ENCODE measurements at regions not wholly inside any gene's neighbourhood (a gene's known extent, or its start where the extent isn't known, plus 50 kb on each side); places are given as distances from the start of the nearest gene placed in this dataset.
"Not testable (repeated sequence)": the region's sequence is repeated elsewhere in the genome, so short reads cannot be mapped to it uniquely, and the experiment has no call there.

DNA sequence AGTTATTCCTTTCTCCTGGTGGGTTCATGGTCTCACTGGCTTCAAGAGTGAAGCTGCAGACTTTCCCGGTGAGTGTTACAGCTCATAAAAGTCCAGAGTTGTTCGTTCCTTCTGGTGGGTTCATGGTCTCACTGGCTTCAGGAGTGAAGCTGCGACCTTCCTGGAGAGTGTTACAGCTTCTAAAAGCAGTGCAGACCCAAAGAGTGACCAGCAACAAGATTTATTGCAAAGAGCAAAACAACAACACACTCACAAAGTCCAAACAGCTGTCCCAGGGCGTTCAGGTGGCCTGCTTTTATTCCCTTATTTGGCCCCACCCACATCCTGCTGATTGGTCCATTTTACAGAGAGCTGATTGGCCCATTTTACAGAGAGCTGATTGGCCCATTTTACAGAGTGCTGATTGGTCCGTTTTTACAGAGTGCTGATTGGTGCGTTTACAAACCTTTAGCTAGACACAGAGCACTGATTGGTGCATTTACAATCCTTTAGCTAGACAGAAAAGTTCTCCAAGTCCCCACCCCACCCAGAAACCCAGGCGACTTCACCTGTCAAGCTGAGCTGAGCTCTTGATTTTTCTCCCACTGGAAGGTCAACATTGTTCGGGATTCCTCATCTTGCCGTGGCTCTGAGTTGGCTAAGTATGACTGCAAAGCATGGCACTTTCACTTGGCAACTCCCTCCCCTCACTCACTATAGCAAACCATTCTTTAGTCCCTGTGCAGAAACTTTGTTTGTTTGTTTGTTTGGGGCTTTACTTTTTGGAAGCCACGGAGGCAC lies 87.3 kb upstream of the EEPD1 start:
- DNase-seq, result not testable (repeated sequence)

DNA sequence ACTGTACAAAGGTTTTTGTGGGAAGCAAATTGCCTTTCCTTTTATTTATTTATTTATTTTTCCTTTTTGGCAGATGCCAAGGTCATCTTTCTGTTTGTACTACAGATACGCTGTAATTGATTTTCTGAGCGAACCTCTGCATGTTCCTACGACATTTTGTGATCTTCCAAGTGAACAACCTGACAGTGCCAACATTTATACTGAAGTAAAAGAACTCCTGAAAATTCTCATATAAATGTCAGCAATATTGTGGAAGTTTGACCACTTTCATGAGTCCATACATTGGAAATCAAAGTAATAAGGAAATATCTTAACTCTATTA lies 86.8 kb upstream of the EEPD1 start:
- no peak for DNase-seq

DNA sequence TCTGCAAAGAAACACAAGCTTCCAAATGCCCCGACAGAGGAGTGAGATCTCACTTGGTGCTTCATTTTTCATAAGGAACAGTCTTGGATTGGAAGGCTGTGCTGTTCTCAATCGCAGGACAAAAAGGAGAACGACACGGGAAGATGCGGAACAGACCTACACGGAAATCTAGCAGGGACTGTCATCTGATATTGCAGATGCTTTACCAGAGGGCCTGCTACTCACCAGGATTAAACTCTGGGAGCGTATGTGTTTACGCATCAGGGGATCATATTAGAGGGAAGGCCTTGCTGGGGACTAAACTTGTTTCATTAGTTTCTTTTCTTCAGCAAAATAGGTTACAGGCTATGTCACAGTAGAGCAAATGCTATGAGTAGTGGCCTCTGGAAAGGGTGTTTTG lies 82.8 kb upstream of the EEPD1 start:
- no peak for DNase-seq

DNA sequence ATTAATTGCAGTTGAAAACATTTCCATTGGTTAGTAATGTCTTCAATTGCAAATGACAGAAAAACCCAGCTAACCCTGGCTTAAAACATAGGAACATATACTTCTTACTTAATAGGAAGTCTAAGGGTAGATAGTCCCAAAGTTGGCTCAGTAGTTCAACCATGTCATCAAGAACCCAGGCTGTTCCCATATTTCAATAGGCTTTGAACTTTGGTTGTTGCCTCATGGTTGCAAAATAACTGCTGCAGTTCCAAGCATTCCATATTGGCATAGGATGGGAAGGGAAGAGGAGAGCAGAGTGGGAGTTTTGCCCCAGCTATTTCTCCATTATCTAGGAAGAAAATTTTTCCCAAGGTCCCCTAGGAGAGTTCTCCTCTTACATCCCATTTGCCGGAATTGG lies 81.4 kb upstream of the EEPD1 start:
- no peak for DNase-seq

DNA sequence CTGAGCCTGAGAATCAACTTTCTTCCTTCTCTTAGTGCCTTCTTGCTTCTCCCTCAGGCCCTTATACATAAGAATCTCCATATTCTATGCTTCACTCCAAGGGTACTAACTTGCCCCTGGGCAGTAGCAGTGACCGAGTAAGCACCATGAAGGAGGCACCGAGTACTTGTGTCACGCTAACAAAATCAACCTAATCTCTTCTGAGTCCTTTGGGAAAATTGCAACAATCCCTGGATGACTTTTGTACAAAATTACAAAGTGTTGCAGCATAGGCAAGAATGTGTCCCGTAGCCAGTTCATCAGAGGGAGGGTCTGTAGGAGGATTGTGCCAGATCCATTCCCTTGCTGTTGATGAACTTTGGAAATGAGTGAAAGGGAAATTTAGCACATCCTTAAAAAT lies 80.4 kb upstream of the EEPD1 start:
- DNase-seq, result no peak

DNA sequence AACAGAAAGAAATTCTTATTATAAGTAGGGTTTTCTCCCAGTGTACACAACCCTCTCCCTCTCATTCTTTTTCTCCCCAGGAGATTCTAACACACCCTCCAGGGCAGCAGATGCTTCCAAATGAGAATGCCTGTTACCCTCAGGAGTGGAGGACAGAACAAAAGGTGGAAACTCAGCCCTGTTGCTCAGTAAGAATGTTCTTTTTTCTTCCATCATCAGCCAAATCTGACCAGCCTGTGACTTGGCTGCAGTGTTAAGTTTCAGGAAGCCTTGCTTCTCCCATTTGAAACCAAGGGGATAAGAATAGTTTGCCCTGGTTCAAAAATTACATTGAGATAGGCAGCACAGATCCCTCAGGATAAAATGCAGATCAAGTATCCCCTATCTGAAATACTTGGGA lies 77.5 kb upstream of the EEPD1 start:
- no peak for DNase-seq

DNA sequence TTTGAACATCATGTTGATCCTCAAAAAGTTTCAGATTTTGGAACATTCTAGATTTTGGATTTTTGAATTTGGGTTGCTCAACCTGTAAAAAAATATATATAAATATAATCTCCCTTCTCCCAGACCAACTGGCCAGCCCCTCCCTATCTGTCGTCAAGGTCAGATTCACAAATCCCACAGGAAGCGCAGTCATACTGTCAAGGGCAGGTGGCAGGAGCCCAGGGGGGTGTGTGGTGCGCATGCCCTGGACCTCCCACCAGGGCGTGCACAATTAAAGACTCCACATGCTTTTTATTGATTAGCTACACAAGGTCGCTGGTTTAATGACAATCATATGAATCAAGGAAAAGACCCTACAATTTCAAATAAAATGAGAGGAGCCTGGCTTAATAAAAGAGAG lies 77.0 kb upstream of the EEPD1 start:
- no peak for DNase-seq

DNA sequence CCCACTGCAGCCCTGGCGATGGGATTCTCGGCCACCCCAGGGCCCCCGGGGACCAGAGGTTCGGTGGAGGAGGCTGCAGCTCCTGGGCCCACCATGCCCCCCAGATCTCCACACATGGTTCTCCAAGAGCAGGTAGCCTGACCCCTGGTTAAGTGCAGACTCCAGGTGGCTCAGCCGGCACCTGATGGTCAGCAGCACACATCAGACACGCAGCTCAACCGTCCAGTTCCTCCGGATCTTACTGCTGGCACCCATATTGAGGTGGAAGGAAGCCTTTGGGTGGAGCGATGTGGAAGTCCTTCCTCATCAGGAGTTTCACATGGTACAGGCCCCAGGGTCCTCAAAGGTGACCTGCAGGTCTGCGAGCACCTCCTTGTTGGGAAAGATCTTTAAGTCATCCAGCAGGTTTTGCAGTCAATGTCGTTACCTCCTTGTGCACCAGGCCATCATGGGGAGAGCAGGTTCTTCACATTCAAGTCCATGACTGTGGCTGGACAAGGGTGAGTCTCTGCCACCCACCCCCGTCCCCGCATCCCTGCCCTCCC lies 74.2 kb upstream of the EEPD1 start:
- DNase-seq, result no peak

DNA sequence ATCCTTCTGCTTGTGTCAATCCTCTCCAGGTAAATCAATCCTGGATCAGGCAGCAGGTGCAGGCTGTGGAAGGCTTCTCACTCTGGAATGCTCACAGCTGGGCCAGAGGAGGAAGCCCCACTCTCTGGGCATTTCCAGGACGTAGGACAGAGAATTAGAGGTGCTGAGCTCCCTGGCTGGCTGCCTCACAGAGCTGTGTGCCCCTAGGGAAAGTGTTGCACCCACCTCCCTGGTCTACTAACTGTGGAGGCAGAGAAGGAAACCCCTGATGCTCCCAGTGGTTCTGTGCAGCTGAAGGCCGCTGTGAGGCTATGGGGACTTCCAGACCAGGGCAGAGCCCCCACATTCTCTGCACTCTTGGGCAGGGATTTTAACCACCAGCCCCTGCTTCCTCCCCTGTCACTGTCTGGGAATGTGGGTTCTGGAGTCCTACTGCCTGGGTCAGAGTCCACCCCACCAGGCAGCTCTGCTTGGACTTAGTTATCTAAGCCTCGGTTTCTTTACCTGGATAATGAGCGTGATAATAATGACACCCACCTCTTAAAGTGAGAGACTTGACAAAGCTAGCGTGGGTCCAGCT lies 73.5 kb upstream of the EEPD1 start:
- DNase-seq, result no peak

DNA sequence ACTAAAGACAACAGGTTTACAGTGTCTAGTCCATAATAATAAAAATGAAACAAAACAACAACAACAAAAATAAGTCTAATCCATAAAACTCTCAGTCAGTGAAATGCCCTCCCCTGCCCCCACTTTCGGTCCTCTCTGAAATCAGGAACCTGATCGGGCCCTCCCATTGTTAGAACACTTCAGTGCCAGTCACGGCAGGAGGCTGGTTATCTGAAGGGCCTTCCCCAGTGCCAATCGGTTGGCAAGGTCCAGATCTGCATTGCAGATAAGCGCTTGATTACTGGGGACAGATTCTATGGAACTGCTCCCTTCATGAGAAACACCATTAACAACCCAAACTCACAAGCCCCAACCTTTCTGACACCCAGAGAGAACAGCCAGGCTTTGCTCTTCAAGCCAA lies 72.2 kb upstream of the EEPD1 start:
- no peak for DNase-seq

DNA sequence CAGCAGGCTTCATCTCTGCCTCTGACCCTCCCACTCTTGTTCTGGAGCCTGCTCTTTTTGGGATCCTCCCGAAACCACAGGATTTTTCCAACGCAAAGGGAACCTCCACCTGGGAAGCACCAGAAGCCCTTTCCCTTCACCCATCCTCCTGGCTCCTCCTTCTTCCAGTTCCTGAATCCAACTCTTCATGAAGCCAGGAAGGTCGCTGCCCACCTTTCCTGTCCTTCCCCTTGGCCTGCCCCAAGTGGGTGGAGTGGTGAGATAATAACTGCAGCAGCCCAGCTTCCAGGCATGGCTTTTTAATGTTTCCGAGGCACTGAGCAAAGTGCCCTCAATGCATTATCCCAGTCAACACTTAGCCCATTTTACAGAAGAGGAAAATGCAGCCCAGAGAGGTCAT lies 70.8 kb upstream of the EEPD1 start:
- no peak for DNase-seq

DNA sequence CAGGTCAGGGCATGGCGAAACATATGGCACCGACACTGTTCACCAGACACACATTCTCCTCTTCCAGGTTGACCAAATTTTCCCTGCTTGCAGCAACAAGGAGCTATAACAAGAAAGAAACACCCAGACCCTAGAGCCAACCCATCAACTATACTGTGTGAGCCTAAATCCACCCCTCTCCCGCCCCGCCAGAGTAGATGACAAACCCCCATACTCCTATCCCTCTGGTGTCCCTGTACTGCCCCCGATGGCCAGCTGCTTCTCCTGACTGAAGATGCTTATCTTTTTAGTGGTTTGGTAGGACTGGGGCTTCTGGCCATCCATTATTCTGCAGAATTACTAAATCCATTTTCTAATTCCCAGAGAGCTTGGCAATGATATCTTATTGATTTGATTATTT lies 70.1 kb upstream of the EEPD1 start:
- DNase-seq, result no peak

DNA sequence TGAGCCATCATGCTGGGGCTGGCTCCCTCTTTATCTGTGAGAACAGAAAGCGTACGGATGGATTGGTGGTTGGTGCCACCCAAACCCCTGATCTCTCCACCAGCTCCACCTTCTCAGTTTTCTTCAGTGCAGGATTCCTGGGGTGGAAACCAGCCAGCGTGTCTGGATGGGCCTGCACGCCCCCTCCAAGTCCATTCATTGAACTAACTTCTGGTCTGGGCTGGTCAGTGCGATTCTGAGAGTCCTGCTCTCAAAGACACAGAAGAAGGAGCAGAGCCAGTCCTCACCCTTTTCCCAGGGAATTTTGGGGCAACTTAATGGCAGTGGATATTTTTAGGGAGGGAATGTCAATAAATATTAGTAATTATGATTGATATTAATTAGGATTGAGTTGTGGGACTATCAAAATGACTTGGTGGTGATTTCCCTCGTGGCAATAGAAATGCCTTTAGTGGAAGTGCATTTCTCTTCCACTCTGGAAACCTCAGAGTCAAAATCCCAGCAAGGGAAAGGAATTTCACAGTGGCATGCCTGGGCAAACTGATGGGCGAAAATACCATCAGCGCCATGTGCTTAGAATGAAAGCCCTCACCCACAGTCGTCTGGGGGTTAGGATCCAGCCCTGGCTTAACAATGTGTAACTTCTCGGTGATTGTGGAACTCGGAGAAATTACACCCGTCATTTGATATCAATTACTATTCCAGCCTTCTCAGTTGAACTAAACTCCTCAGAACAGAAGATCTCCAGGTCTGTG lies 69.3 kb upstream of the EEPD1 start:
- DNase-seq, result no peak

DNA sequence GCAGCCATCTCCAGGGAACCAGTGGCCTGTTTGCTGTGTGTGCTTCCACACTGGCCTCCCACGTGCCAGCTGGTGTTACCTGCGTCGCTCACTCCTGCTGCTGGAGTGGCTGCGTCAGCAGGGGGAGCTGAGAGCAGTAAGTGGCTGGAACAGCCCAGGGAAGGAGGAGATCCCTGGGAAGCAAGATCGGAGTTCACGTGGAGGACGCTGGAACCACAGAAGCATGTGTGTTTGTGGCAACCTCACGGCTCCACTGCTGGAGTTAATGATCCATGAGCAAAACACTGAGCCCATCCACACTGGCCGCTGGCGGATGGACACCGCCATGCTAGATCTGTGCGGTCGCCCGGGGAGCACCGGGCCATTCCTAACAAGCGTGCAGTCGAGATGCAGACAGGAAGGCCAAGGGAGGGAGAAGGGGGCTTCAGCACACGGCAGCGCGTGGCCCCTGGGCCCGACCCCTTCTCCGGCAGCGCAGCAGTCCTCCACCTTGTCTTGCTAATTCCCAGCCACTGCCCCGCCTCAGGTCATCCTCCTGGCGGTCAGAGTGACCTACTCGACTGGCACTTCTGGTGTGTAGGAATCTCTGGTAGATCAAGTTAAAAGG lies 68.5 kb upstream of the EEPD1 start:
- peak; percentile 85 for DNase-seq

DNA sequence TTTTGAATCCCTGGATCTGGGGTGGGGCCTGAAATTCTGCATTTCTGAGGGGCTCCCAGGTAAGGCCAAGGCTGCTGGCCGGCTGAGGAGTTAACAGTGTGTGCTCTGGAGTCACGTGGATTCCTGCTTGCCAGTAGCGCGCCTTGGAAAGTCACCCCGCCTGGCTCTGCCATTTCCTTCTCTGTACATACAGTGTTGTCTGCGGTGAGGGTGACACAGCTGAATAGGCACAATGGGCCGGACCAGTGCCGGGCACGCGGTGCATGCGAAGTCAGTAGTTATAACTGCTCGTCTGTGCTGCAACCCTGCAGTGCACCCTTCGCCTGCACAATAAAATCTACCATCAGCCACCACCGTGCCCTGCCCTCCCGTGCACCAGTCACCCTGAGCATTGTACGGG lies 68.0 kb upstream of the EEPD1 start:
- no peak for DNase-seq

DNA sequence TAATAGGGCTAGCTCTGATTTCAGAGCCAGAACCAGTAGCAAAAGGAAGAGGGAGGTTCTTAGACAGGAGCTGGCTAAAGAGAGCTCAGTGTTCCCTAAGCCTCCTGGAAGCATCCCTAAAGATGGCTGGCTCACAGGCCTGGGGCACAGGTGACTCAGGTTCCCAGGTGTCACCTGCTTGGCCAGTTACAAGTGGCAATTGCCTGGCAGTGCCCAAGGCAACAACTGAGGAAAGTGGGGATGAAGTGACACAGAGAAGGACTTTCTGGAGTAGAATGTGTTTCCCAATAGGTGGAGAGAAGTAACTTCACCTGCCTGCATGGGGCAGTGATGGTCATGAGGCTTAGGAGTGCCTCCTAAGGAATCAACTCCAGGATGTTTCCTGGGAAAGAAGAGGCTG lies 66.5 kb upstream of the EEPD1 start:
- DNase-seq, result no peak

DNA sequence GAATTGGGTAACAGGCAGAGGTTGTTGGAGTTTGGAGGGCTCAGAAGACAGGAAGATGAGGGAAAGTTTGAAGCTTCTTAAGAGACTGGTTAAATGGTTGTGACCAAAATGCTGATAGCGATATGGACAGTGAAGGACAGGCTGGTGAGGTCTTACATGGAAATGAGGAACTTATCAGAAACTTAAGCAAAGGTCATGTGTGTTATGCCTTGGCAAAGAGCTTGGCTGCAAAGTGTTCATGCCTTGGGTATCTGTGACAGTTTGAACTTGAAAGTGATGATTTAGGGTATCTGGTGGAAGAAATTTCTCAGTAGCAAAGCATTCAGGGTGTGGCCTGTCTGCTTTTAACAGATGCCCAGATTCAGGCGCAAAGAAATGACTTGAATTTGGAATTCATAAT lies 64.5 kb upstream of the EEPD1 start:
- no peak for DNase-seq

DNA sequence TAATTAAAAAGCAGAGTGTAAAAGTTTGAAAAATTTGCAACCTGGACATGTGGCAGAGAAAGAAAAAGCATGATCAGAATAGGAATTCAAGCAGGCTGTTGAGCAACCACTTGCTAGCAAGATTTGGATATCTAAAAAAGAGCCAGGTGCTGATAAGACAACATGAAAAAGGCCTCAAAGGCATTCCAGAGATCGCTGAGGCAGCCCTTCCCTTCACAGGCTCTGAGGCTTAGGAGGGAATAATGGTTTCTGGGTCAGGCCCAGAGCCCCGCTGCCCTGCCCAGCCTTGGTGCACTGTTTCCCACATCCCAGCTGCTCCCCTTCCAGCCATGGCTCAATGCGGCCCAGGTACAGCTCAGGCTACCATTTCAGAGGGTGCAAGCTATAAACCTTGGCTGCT lies 64.1 kb upstream of the EEPD1 start:
- no peak for DNase-seq

DNA sequence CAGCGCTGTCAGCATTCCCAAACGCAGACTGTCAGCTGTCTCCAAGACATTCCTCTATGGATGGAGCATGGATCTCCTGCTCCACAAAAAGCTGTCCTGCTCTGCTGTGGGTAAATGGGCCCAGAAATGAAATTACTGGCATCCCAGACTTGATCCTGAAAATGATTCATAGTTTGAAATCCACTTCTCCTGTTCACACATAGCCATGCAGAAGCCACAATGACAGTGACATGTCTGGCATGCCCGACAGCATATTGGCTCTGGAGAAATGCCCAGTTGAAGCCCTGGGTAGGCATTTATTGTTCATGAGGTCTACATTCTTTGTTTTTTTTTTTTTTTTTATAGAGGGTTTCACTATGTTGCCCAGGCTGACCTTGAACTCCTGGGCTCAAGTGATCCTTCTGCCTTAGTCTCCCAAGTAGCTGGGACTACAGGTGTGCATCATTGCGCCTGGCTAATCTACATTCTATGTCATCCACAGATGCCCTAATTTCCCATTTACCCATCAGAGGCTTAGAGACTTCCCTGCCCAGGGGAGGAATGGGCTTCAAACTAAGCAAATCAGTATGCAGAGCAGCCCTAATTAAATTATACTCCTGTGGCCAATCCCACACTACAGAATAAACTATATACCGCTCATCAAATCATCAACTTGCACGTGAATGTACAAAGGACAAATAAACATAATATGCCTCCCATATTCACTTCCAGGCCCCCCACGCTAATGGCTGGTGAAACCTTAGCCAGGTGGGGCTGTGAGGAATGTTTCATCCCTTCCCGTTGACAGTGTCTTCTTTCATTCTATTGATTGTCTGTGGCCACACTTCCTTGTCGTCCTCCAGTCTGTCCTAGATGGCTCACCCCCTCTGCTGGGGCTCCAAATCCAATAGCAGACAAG lies 61.8 kb upstream of the EEPD1 start:
- no peak for DNase-seq

DNA sequence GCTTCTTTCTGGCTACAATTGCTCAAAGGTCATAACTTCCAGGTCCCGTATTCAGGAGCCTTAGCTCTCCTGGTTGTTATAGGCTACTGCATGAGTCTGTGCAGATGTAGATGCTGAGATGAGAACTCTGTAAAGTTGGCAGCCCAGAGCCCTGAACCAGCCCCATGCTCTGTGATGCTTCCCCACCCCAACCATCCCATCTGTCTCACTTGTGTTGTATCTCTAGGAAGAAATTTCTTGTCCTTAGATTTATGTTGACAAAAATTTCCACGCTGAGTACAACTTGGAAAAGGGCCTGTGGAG lies 61.2 kb upstream of the EEPD1 start:
- DNase-seq, result no peak

DNA sequence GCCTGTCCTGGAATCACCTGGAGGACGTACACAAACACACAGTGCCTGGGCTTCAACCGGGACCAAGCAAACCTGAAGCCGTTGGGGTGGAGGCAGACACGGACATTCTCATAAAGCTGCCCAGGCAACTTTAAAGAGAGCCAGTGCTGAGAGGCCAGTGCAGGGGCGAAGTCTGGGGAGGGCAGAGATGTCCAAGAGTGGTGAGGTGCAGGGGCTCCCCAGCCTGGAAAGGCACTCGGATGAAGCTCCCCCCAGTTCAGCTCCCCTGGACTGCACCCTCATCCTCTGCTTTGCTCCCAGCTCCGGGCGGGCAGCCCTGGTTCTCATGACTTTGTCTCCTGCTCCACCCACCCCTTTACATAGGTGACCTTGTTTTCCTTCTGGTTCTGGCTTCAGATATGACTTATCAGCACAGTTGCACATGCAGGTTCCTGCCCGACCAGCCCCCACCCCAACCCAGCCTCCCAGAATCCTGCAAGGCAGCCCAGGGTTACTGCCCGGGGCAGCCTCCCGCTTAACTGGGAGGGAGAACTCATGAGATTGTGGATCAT lies 60.8 kb upstream of the EEPD1 start:
- DNase-seq, result no peak

Measured in left kidney (tissue), 1 donor.